HEK293 (cell line): ENCODE measurements at regions not wholly inside any gene's neighbourhood (a gene's known extent, or its start where the extent isn't known, plus 50 kb on each side); places are given as distances from the start of the nearest gene placed in this dataset.

ENCODE experiments used
- CTCF ChIA-PET: fragments of 350-600 bp; formaldehyde crosslinking; extraction: SDS; loops from one replicate; lab custom pipeline; 2021; ENCODE audit warnings: antibody characterized with exemption; lab: Yijun Ruan, JAX
- POLR2A ChIA-PET: fragments of 300-600 bp; formaldehyde crosslinking; extraction: SDS; loops from one replicate; lab custom pipeline; 2020; ENCODE audit warnings: antibody characterized with exemption, inconsistent platforms; lab: Yijun Ruan, JAX
- H3K27ac ChIP-seq: fragments of 200-500 bp; sonication (Bioruptor generic); 2 replicates; pipeline ENCODE4 v1.5.1; 2014; ENCODE audit warnings: low read depth, low read length, control low read depth, inconsistent platforms; ENCODE audit errors: extremely low read depth
- H3K36me3 ChIP-seq, 2 experiments: fragments of 200-500 bp in 1 of 2; sonication (Bioruptor generic) in 1 of 2; 1 replicate in 1 of 2; 2 replicates in 1 of 2; pipeline ENCODE4 v1.5.1; 2014 to 2017; ENCODE audit warnings: inconsistent platforms in 2 of 2, low read length in 2 of 2; ENCODE audit not compliant: control insufficient read depth in 2 of 2, insufficient read depth in 1 of 2
- H3K4me1 ChIP-seq: fragments of 200-500 bp; sonication (Bioruptor generic); 2 replicates; pipeline ENCODE4 v1.5.1; 2014; ENCODE audit warnings: mild to moderate bottlenecking, low read length, inconsistent platforms; ENCODE audit not compliant: control insufficient read depth, insufficient read depth
- H3K4me3 ChIP-seq: 2 replicates; pipeline ENCODE4 v1.5.1; 2011; ENCODE audit warnings: low read depth, mild to moderate bottlenecking, control low read depth, low read length, moderate library complexity
- H3K9me3 ChIP-seq: fragments of 200-500 bp; sonication (Bioruptor generic); 2 replicates; pipeline ENCODE4 v1.5.1; 2014; ENCODE audit warnings: low read depth, low read length, inconsistent platforms; ENCODE audit not compliant: control insufficient read depth, insufficient read depth
- BCL11A ChIP-seq: fragments of 450-650 bp; formaldehyde crosslinking; IDR thresholded peaks from 2 replicates; pipeline ENCODE4 v1.5.1; 2016; ENCODE audit warnings: low read depth, missing biosample characterization, missing genetic modification characterization
- ELK4 ChIP-seq: IDR thresholded peaks from 2 replicates; pipeline ENCODE4 v1.6.1; 2011; ENCODE audit warnings: mild to moderate bottlenecking, low read depth, low read length, borderline replicate concordance
- FEZF1 ChIP-seq: fragments of 450-650 bp; formaldehyde crosslinking; IDR thresholded peaks from 2 replicates; pipeline ENCODE4 v1.5.1; 2016; ENCODE audit warnings: missing biosample characterization, missing genetic modification characterization
- KLF10 ChIP-seq: fragments of 450-650 bp; IDR thresholded peaks from 2 replicates; pipeline ENCODE4 v1.5.1; 2018; ENCODE audit warnings: missing biosample characterization, mild to moderate bottlenecking, missing genetic modification characterization
- MZF1 ChIP-seq: fragments of 450-650 bp; formaldehyde crosslinking; IDR thresholded peaks from 2 replicates; pipeline ENCODE4 v1.5.1; 2017; ENCODE audit warnings: missing biosample characterization, missing genetic modification characterization, borderline replicate concordance
- PRDM10 ChIP-seq: fragments of 450-650 bp; formaldehyde crosslinking; IDR thresholded peaks from 2 replicates; pipeline ENCODE4 v1.5.1; 2016; ENCODE audit warnings: missing biosample characterization, missing genetic modification characterization
- SCRT2 ChIP-seq: fragments of 450-650 bp; formaldehyde crosslinking; IDR thresholded peaks from 2 replicates; pipeline ENCODE4 v1.5.1; 2016; ENCODE audit warnings: missing biosample characterization, missing genetic modification characterization
- YY2 ChIP-seq: fragments of 450-650 bp; formaldehyde crosslinking; IDR thresholded peaks from 2 replicates; pipeline ENCODE4 v1.5.1; 2016; ENCODE audit warnings: missing biosample characterization, missing genetic modification characterization
- ZBTB17 ChIP-seq: fragments of 450-650 bp; formaldehyde crosslinking; IDR thresholded peaks from 2 replicates; pipeline ENCODE4 v1.5.1; 2016; ENCODE audit warnings: missing biosample characterization, missing genetic modification characterization
- ZFP3 ChIP-seq: fragments of 450-650 bp; formaldehyde crosslinking; IDR thresholded peaks from 2 replicates; pipeline ENCODE4 v1.5.1; 2016; ENCODE audit warnings: low read depth, missing biosample characterization, missing genetic modification characterization
- ZNF174 ChIP-seq: fragments of 450-650 bp; formaldehyde crosslinking; IDR thresholded peaks from 2 replicates; pipeline ENCODE4 v1.5.0; 2017; ENCODE audit warnings: missing biosample characterization, mild to moderate bottlenecking, missing genetic modification characterization
- ZNF274 ChIP-seq, 2 experiments: fragments of 200-500 bp in 1 of 2; fragments of 450-650 bp in 1 of 2; sonication (Bioruptor generic) in 1 of 2; formaldehyde crosslinking in 1 of 2; IDR thresholded peaks; 2 replicates each; pipeline versions ENCODE4 v1.5.1 to v1.6.1; 2014 to 2016; ENCODE audit warnings: borderline replicate concordance in 1 of 2, inconsistent platforms in 1 of 2, low read length in 1 of 2, missing biosample characterization in 1 of 2, missing genetic modification characterization in 1 of 2
- ZNF324 ChIP-seq: fragments of 450-650 bp; formaldehyde crosslinking; IDR thresholded peaks from 2 replicates; pipeline ENCODE4 v1.5.1; 2016; ENCODE audit warnings: missing biosample characterization, missing genetic modification characterization
- ZNF354C ChIP-seq: fragments of 450-650 bp; formaldehyde crosslinking; IDR thresholded peaks from 2 replicates; pipeline ENCODE4 v1.5.1; 2016; ENCODE audit warnings: missing biosample characterization, missing genetic modification characterization, low read depth, borderline replicate concordance
- ZNF398 ChIP-seq: fragments of 450-650 bp; formaldehyde crosslinking; IDR thresholded peaks from 2 replicates; pipeline ENCODE4 v1.5.1; 2017; ENCODE audit warnings: missing biosample characterization, missing genetic modification characterization
- ZNF514 ChIP-seq: fragments of 450-650 bp; formaldehyde crosslinking; IDR thresholded peaks from 2 replicates; pipeline ENCODE4 v1.5.1; 2016; ENCODE audit warnings: missing biosample characterization, missing genetic modification characterization
- ZNF555 ChIP-seq: fragments of 450-650 bp; formaldehyde crosslinking; conservative IDR thresholded peaks from 2 replicates; pipeline ENCODE4 v1.5.1; 2017; ENCODE audit warnings: missing biosample characterization, mild to moderate bottlenecking, missing genetic modification characterization, inconsistent platforms
- ZNF600 ChIP-seq: fragments of 450-650 bp; formaldehyde crosslinking; IDR thresholded peaks from 2 replicates; pipeline ENCODE4 v1.5.1; 2016; ENCODE audit warnings: missing biosample characterization, missing genetic modification characterization
- ZNF645 ChIP-seq: fragments of 450-650 bp; formaldehyde crosslinking; IDR thresholded peaks from 2 replicates; pipeline ENCODE4; 2016; ENCODE audit warnings: missing biosample characterization, missing genetic modification characterization
- ZNF747 ChIP-seq: fragments of 450-650 bp; formaldehyde crosslinking; IDR thresholded peaks from 2 replicates; pipeline ENCODE4 v1.5.1; 2016; ENCODE audit warnings: missing biosample characterization, missing genetic modification characterization
- ZNF791 ChIP-seq: fragments of 450-650 bp; formaldehyde crosslinking; IDR thresholded peaks from 2 replicates; pipeline ENCODE4 v1.5.1; 2016; ENCODE audit warnings: missing biosample characterization, missing genetic modification characterization
- ZNF837 ChIP-seq: fragments of 450-650 bp; formaldehyde crosslinking; IDR thresholded peaks from 2 replicates; pipeline ENCODE4 v1.5.1; 2016; ENCODE audit warnings: missing biosample characterization, missing genetic modification characterization
- ZSCAN18 ChIP-seq: fragments of 450-650 bp; formaldehyde crosslinking; IDR thresholded peaks from 2 replicates; pipeline ENCODE4 v1.5.1; 2016; ENCODE audit warnings: missing biosample characterization, missing genetic modification characterization
- ZSCAN4 ChIP-seq: fragments of 450-650 bp; formaldehyde crosslinking; IDR thresholded peaks from 2 replicates; pipeline ENCODE4 v1.5.1; 2017; ENCODE audit warnings: missing biosample characterization, missing genetic modification characterization
- ZXDB ChIP-seq: fragments of 450-650 bp; formaldehyde crosslinking; IDR thresholded peaks from 2 replicates; pipeline ENCODE4 v1.5.1; 2016; ENCODE audit warnings: missing biosample characterization, missing genetic modification characterization

- TF ChIP-seq MZF1 (tag by site-specific recombination) (no peak), BCL11A (tag by site-specific recombination) (no peak), ZNF747 (tag by site-specific recombination) (no peak), ZNF398 (tag by site-specific recombination) (no peak), ZNF600 (tag by site-specific recombination) (no peak), ZFP3 (tag by site-specific recombination) (no peak), SCRT2 (tag by site-specific recombination) (no peak), ZNF514 (tag by site-specific recombination) (no peak), ZSCAN18 (tag by site-specific recombination) (no peak), ELK4 (no peak), ZNF324 (tag by site-specific recombination) (no peak)
- TF ChIP-seq, all 188 proteins: peak for 0
Measured at GRCh38 chr4:60809486-60809800, 390.7 kb upstream of the ADGRL3 start (continued).

GRCh38 chr4:60812811-60813210, 387.3 kb upstream of the ADGRL3 start:
- H3K4me3 ChIP-seq = no peak overlapping the region
- ChIA-PET CTCF (interaction anchor here (0.6 kb wide), 1 partner anchor 1056 kb away, joined by 3 read pairs; no protein-coding TSS in a partner anchor), POLR2A (no interaction called here)
- no peak overlapping the region for H3K27ac ChIP-seq
- no peaks in the 10 kb centered on the region for H3K9me3 ChIP-seq
- TF ChIP-seq ZNF645 (no peak), FEZF1 (tag by site-specific recombination) (no peak), ZNF354C (no peak)
- no peaks in the 10 kb centered on the region for H3K36me3 ChIP-seq
- H3K4me1 ChIP-seq = no peaks in the 10 kb centered on the region

GRCh38 chr4:60814549-60814948, 385.6 kb upstream of the ADGRL3 start:
- POLR2A ChIA-PET = no interaction called here
- no peak for TF ChIP-seq ZNF791 (tag by site-specific recombination)
- TF ChIP-seq ZNF274 (IDR thresholded peaks at IDR 0.05; ENCODE audit: low read length) = no peak
- TF ChIP-seq ZNF274 (tag by site-specific recombination; IDR thresholded peaks at IDR 0.05; ENCODE audit: borderline replicate concordance) = no peak
- TF ChIP-seq ZXDB = no peak
- no peak for TF ChIP-seq PRDM10 (tag by site-specific recombination)
- no peak for TF ChIP-seq YY2 (tag by site-specific recombination)
- TF ChIP-seq ZSCAN4 (tag by site-specific recombination) = no peak
- TF ChIP-seq ZNF837 = no peak
- TF ChIP-seq ZNF174 (tag by site-specific recombination) = no peak
- no peak for TF ChIP-seq ZNF555 (tag by site-specific recombination)
- TF ChIP-seq KLF10 (tag by site-specific recombination) = no peak
- no peak for TF ChIP-seq ZBTB17 (tag by site-specific recombination)

More at GRCh38 chr4:60814549-60814948, 385.6 kb upstream of the ADGRL3 start:
- Histone ChIP-seq H3K36me3 (no peaks in the 10 kb centered on the region), H3K4me1 (no peaks in the 10 kb centered on the region), H3K4me3 (no peak overlapping the region), H3K9me3 (no peaks in the 10 kb centered on the region), H3K27ac (no peak overlapping the region)
- CTCF ChIA-PET = no interaction called here
